ENCODE measurements at regions not wholly inside any gene's neighbourhood (a gene's known extent, or its start where the extent isn't known, plus 50 kb on each side); places are given as distances from the start of the nearest gene placed in this dataset.
"Not testable (repeated sequence)": the region's sequence is repeated elsewhere in the genome, so short reads cannot be mapped to it uniquely, and the experiment has no call there.

GRCh38 chr2:147164563-147164962 is 680.3 kb upstream of the ACVR2A start:
- in situ Hi-C loops (cut with MboI; ENCODE audit: low sequenced_read_pairs): no loop called here

GRCh38 chr2:147161746-147162145 is 683.1 kb upstream of the ACVR2A start:
- in situ Hi-C loops (cut with MboI; ENCODE audit: low sequenced_read_pairs): no loop called here

DNA sequence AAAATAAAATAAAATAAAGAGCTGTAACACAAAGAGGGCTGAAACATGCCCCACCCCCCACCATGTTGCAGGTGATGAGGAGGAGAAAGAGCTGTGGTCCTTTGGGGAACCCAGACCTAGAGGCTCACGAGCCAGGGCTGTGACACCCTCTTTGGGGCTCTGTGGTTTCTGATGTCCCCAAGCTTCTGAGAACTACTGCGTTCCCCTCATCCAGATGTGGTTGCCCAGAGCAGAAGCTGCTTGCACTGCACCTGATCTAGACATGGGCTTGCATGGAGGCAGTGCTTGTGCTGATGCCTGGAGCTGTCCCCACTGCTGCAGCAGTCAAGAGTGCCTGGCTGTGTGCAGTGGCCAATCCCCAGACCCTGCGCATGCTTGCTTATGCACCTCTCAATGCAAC is 687.9 kb upstream of the ACVR2A start:
- in situ Hi-C loops (cut with MboI; ENCODE audit: low sequenced_read_pairs): no loop called here

DNA sequence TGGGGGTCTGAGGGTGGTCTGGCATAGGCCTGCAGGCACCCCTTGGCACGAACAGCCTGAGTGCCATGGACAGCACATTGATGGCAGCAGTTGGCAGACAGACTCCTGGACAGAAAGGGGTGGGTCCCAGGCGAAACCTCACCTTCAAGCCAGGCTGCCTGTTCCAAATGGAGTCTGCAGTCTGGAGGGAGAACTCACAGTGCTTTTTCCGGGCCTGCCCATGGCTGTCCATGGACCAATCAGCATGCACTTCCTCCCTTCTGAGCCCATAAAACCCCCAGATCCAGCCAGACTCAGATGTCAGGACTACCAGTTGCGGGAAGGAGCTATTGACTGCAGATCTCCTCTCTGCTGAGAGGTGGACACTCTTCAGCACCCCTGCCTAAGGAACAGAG is 694.6 kb upstream of the ACVR2A start:
- in situ Hi-C loops (cut with MboI; ENCODE audit: low sequenced_read_pairs): no loop called here

- in situ Hi-C loops (cut with MboI; ENCODE audit: low sequenced_read_pairs): no loop called here
Observed at GRCh38 chr2:147149575-147150240, 695.1 kb upstream of the ACVR2A start.

GRCh38 chr2:147147802-147148201 is 697.0 kb upstream of the ACVR2A start:
- in situ Hi-C loops (cut with MboI; ENCODE audit: low sequenced_read_pairs): no loop called here

DNA sequence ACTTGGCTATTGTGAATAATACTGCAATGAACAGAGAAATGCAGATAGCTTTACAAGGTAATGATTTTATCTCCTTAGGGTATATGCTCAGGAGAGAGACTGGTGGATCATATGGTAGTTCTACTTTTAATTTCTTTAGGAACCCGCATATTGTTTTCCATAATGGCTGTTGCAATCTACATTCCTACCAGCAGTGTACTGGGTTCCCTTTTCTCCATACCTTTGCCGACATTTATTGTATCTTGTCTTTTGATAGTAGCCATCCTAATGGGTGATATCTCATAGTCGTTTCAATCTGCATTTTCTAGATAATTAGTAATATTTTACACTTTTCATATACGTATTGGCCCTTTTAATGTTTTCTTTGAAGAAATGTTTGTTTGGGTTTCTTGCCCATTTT is 702.9 kb upstream of the ACVR2A start:
- in situ Hi-C loops (cut with MboI; ENCODE audit: low sequenced_read_pairs): no loop called here

DNA sequence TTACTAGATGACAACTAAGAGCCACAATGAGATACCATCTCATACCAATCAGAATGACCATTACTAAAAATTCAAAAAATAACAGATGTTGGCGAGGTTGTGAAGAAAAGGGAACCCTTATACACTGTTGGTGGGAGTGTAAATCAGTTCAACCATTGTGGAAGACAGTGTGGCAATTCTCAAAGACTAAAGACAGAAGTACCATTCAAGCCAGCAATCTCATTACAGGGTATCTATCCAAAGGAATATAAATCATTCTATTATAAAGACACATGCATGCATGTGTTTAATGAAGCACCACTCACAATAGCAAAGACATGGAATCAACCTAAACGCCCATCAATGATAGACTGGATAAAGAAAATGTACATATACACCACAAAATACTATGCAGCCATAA is 705.1 kb upstream of the ACVR2A start:
- in situ Hi-C loops (cut with MboI; ENCODE audit: low sequenced_read_pairs): not testable (repeated sequence)

GRCh38 chr2:147137711-147138110 is 707.1 kb upstream of the ACVR2A start:
- in situ Hi-C loops (cut with MboI; ENCODE audit: low sequenced_read_pairs): no loop called here

DNA sequence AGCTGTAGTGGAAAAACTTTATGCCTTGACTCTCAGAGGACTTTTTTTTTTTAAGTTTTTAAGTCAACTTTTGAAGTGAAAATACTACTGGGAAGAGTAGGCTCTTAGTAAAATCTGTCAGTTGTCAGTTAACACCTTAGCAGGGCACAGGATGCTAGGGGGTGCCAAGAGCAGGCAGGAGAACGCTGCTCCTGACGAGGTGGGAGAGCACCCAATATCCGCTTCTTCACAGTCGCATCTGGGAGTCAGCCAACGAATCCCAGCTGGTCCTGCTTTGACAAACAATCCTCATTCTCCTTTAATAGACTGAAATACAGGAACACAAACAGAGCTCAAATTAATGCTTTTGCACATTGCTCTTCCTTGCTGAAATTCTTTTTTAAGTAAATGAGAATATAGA is 709.5 kb upstream of the ACVR2A start:
- in situ Hi-C loops (cut with MboI; ENCODE audit: low sequenced_read_pairs): no loop called here

DNA sequence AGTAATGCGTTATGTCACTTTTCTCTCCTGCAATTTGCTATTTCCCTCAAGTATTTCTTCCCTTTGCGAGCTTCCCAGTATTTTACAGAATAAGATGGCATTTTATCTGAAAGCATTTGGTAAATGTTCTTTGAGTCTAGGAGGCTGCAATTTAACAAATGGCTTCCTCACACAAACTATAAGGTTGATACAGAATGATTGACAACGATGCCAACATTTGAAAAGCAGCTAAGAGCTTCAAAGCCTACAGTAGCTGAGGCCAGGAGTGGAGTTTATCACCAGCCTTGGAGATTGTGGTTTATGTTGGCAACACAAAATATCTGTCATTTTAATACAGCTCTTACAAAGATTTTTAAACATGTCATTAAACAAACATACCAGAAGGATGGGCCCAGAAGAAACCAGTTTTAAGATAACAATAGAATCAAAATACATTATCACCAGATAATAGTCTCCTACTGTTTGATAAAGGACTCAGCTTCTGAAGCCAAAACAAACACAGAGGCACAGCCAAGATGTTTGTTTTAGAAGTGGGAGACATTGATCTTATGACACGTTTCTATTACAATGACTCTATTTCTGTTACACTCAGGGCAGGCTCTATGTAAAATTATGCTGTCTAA is 711.4 kb upstream of the ACVR2A start:
- in situ Hi-C loops (cut with MboI; ENCODE audit: low sequenced_read_pairs): no loop called here

GRCh38 chr2:147125145-147125544 is 719.7 kb upstream of the ACVR2A start:
- in situ Hi-C loops (cut with MboI; ENCODE audit: low sequenced_read_pairs): no loop called here

DNA sequence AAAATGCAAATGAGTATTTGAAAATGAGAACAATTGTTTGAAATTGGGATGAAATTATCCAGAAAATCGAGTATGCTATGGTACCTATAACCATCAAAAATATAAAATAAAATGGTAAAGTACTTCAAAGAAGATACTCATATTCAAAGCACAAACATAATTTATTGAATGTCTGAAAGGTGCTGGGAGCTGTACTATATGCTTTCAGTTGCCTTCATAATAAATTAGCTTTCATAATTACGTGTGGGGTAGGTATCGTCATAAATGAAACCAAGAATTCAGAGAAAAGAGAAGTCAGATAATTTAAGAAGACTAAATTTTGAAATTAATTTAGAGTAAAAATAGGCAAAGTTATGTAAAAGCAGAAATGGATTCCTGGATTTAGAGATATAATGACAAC is 721.9 kb upstream of the ACVR2A start:
- in situ Hi-C loops (cut with MboI; ENCODE audit: low sequenced_read_pairs): no loop called here

DNA sequence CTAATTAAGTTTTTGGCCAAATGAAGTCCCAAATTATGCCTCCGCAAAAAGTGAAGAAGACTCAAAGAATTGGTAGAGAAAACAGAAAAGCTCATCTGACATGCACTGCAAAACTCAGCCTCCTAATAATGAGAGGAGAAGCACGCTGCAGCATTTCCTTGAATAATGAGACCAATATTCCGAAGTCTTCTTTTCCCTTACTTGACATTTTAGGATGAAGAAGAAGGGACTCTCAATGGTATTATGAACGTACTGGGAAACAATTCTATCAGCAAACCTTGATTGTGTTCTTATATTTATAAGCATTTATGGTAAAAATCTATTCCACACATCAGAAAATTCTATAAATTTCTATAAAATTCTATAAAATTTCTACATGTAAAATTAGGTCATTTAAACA is 733.9 kb upstream of the ACVR2A start:
- in situ Hi-C loops (cut with MboI; ENCODE audit: low sequenced_read_pairs): no loop called here

- in situ Hi-C loops (cut with MboI; ENCODE audit: low sequenced_read_pairs): no loop called here
Observed at GRCh38 chr2:147110317-147110716, 734.5 kb upstream of the ACVR2A start.

- in situ Hi-C loops (cut with MboI; ENCODE audit: low sequenced_read_pairs): no loop called here
Observed at GRCh38 chr2:147109291-147109690, 735.5 kb upstream of the ACVR2A start.

- in situ Hi-C loops (cut with MboI; ENCODE audit: low sequenced_read_pairs): no loop called here
Observed at GRCh38 chr2:147108548-147108947, 736.3 kb upstream of the ACVR2A start.

GRCh38 chr2:147101941-147102790 is 742.7 kb upstream of the ACVR2A start:
- in situ Hi-C loops (cut with MboI; ENCODE audit: low sequenced_read_pairs): no loop called here

DNA sequence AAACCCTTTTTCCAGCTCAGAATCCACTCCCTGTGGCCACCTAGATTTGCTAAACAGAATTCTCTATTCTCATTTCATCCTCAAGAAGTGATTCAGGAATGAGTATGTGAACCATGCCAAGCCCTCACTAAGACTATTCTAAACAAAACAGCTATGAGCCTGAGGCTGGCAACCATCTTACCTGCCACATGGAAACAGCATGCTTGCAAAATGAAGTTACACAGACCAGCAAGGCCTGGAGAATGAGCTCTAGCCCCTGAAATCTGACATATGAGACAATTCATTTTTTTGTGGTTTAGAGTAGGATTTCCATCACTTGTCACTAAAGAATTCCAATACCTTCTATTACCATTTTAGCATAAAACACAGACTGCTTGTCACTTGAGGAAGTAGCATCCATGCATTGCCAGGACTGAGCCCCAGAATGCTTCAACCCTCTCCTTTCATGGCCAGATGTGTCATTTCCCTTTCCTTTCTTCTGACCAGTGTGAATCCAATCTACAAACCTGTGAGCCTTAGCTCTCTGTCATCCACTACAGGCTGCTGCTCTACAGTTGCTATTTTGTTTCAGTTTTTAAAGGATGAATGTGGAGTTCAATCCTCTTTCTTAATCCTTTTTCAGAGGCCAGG is 744.3 kb upstream of the ACVR2A start:
- in situ Hi-C loops (cut with MboI; ENCODE audit: low sequenced_read_pairs): no loop called here

DNA sequence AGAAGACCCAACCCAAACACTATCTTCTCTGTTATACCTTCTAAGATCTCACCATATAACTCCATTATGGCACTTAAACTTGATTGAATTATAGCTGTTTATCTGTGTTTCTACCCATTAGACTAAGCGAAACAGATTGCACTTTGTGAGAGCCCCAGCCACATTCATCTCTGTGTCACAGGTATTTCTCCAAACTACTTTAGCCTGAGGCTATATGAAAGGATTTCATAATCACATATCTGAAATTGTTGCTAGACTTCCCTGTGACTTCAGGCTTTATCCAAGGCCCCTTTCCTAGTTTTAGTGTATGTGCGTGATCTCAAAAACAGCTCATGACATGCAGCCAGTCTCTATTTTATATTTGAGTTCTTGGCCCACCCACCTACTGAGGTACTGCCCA is 745.0 kb upstream of the ACVR2A start:
- in situ Hi-C loops (cut with MboI; ENCODE audit: low sequenced_read_pairs): no loop called here

- in situ Hi-C loops (cut with MboI; ENCODE audit: low sequenced_read_pairs): no loop called here
Observed at GRCh38 chr2:147098940-147099339, 745.9 kb upstream of the ACVR2A start.

- in situ Hi-C loops (cut with MboI; ENCODE audit: low sequenced_read_pairs): no loop called here
Observed at GRCh38 chr2:147097747-147098146, 747.1 kb upstream of the ACVR2A start.
